ENCODE measurements at regions not wholly inside any gene's neighbourhood (a gene's known extent, or its start where the extent isn't known, plus 50 kb on each side); places are given as distances from the start of the nearest gene placed in this dataset.

- intact Hi-C loops (cut with micrococcal nuclease), result no loop called here
These were observed 302.1 kb downstream of the CTTN start for GRCh38 chr11:70700453-70700852.

DNA sequence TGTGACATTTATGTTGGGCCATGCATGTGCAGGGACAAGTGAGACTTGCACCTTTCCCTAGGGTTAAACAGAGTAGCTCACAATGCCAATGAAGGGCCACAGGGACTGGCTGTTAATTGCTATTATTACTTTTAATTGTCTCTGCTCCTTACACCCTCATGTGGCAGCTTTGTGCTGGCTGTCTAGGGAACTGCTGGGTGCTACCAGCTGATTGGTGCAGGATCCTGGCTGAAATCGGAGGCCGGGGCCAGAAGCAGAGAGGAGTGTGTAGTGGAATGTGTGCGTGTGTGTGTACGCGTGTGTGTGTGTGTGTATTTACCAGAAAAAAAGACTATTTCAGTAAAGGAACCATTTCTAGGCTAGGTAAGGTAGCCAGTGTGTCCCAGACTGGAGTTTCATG is 302.5 kb downstream of the CTTN start:
- intact Hi-C loops (cut with micrococcal nuclease), result no loop called here

GRCh38 chr11:70702040-70702648 is 303.8 kb downstream of the CTTN start:
- intact Hi-C loops (cut with micrococcal nuclease), result no loop called here

- intact Hi-C loops (cut with micrococcal nuclease), result no loop called here
These were observed 305.1 kb downstream of the CTTN start for GRCh38 chr11:70703141-70704064.

GRCh38 chr11:70705097-70705496 is 306.8 kb downstream of the CTTN start:
- intact Hi-C loops (cut with micrococcal nuclease), result no loop called here

DNA sequence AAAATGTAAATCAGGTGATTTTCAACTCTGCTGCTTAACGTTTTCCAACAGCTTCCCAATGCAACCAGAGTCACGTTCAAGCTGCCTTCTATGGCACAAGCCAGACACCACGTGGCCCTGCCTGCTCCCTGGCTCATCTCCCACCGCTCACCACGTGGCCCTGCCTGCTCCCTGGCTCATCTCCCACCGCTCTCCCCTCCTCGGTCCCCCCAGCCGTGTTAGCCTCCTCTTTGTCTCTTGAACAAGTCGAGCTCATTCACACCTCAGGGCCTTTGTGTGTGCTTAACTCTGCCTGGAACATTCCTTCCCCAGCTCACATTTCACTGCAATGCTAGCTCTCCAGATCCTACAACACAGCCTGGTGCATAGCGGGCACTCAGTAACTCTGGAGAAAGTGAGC is 307.6 kb downstream of the CTTN start:
- intact Hi-C loops (cut with micrococcal nuclease), result no loop called here

- intact Hi-C loops (cut with micrococcal nuclease), result no loop called here
These were observed 309.5 kb downstream of the CTTN start for GRCh38 chr11:70707821-70708220.

DNA sequence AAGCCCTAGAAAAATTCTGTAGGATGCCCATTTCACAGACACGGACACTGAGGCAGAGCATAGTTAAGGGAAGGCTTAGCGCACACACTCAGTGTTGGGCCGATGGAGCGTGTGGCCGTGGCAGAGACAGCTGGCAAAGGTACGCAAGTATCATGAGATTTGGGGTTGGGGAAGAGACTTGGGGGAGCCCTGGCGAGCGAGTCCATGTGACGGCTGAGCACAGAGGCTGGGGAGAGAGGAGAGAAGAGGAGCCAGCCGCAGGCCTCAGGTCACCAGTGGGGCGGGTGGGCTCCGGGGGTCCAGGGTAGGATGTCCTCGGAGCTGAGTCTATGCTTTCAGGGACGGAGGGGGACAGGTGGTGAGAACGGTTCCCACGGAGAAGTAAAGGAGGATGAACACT is 311.3 kb downstream of the CTTN start:
- intact Hi-C loops (cut with micrococcal nuclease), result no loop called here

DNA sequence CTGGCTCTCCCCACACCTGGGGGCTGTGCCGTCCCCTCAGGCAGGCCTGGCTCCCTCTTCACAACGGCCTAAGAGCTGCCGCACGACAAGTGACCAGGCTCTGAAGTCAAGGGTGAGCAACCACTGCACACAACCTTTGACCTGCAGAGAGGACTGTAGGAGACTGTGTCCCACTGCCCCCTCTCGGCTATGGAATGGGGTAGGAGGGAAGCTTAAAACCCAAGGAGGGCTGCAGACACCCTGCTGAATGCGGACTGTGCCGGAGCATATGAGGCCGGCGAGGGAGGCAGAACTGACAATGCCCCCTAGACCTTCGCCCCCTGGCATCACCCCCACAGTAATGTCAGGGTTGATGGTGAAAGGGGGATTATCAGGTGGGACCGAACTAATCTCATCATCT is 311.9 kb downstream of the CTTN start:
- intact Hi-C loops (cut with micrococcal nuclease), result no loop called here

DNA sequence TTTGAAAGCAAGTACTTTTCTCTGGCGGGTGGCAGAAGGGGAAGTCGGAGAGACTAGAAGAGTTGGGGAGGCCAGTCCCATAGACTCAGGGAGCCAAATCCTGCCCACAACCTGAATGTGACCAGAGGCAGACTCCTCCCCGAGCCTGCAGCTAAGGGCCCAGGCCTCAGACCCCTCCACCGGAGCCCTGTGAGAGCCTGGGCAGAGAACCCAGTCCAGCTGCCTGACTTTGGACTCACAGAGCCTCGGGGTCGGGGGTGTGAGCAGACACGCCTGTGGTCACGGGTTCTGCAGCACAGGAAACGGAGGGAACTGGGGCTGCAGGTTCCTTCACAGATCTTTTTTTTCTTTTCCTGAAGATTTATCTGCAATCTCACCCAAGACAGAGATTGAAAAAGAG is 312.3 kb downstream of the CTTN start:
- intact Hi-C loops (cut with micrococcal nuclease), result no loop called here

DNA sequence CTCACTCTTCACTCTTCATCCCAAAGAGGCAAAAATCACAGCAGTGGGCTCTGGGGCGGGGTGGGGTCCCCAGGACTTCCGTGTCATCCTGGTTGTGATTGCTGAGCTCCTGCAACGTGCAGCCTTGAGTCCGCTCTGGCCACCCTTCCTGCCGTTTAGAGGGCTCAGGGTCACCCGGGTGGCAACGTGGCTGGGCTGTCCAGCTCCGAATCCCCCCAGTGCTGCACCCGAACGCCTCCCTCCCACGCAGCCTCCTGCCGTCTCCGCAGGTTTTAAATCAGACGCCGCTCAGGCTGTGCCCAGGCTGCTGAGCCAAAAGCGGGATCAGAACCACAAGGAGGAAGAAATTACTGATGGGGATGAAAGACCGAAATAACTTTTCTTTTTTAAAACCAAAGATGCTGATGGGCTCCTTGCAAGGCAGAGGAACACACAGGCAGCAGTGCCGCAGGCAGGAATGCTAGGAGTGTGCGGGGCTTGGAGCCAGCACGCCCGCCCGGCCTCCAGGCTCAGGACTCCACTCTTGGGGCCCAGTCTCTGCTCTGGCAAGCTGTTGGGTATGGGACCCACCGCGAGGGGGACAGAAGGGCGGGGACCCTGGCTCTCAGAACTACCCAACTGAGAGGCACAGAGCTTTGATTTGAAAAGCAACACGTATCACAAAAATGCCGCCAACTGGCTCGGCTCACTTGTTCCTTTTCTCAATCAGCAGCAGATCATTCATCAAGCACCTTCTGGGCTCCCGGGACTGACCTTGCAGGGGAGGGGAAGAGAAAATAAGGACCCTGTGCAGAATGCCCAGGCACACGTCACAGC is 313.0 kb downstream of the CTTN start:
- intact Hi-C loops (cut with micrococcal nuclease), result no loop called here

GRCh38 chr11:70711911-70712185 is 313.5 kb downstream of the CTTN start:
- intact Hi-C loops (cut with micrococcal nuclease), result no loop called here

- intact Hi-C loops (cut with micrococcal nuclease), result no loop called here
These were observed 314.1 kb downstream of the CTTN start for GRCh38 chr11:70712471-70712870.

GRCh38 chr11:70713086-70713835 is 314.9 kb downstream of the CTTN start:
- intact Hi-C loops (cut with micrococcal nuclease), result no loop called here

DNA sequence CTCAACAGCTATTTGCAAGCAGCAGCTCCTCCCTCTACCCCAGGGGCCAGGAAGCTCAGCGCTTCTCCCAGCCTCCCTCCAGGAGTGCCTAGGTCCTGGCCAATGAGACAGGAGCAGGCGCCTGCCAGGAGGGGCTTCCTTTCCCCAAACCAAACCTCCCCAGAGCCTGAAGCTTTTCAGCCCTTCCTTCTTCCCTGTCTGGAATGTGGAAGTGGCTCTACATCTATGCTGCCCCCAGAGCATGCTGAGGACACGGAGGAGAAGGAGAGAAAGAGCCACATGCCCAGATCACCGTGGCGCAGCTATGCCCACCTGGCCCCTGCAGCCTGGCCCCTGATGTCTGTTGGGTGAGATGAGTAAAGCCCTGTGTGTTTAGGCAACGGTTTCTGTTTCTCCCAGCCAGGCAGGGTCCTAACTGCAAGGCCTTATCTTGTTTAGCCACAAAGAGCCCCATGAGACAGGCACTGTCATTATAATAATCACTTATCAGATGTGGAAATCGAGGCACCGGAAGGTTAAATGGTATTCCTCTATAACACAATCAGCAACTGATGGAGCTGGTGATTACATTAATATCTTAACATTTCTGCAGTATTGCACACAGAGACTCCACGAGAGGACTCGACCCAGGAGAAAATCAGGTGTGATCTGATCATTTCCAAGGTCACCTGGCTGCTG is 315.8 kb downstream of the CTTN start:
- intact Hi-C loops (cut with micrococcal nuclease), result no loop called here

- intact Hi-C loops (cut with micrococcal nuclease), result no loop called here
These were observed 317.0 kb downstream of the CTTN start for GRCh38 chr11:70715166-70715951.

GRCh38 chr11:70716216-70716615 is 317.9 kb downstream of the CTTN start:
- intact Hi-C loops (cut with micrococcal nuclease), result no loop called here

- intact Hi-C loops (cut with micrococcal nuclease), result no loop called here
These were observed 318.9 kb downstream of the CTTN start for GRCh38 chr11:70716986-70717775.

GRCh38 chr11:70717936-70718595 is 319.7 kb downstream of the CTTN start:
- intact Hi-C loops (cut with micrococcal nuclease), result no loop called here

All from T-helper 2 cell treated with Interferon-gamma antibody and Interleukin-4, amounts not matched to agents 100 ng/mL and 5 ng/mL, for 36 hours (primary cell).